ENCODE measurements at regions not wholly inside any gene's neighbourhood (a gene's known extent, or its start where the extent isn't known, plus 50 kb on each side); places are given as distances from the start of the nearest gene placed in this dataset.
"Not testable (repeated sequence)": the region's sequence is repeated elsewhere in the genome, so short reads cannot be mapped to it uniquely, and the experiment has no call there.

DNA sequence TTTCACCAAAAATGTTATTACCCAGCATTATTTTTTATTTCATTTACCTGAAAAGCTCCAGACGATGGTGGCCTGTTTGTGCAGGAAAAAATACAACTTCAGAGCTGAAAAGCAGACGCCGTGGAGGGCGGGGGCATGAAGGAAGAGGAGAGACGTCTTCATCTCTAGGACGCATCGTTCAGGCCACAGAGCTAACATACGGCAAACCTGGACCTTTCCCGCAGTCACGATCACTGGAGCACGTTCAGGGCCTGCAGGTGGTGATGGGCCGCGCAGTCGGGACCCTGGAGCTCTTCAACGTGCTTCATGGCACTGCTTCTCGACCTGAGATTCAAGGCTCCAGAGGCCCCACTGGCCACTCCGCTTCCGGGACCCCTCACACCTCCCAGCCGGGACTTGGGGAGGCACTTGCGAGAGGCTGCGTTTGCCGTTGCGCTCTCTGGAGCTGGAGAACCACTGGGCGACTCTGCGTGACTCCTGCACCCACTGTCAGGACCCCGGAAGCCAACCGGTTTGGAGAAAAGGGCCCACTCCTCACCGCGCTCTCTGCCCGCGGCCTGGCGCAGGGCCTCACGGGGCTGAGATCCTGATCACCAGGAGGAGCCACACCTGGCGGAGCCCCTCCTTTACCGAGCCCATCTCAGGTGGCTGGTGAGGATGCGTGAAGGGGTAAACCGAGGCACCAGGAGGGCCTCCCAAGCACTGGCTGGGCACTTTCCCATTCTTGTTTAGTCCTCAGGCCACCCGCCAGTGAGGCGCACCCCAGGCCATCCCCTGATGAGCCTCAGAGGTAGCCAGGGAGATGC lies 164.4 kb upstream of the AFDN start:
- no peak for DNase-seq

DNA sequence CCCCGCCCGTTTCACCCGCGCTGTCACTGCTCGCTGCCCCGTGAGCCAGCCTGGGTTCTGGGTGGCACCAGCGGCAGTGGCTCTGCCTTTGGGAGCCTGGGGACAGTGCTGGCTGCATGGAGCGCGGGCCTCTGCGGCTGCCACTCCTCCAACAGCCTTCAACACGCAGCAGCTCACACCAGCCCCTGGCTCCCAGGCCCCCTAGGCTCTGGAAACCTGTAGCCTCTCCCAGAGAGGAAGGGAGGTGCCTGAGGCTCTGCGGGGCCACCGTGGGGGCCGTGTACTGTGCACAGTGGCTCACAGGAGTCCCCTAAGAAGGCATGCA lies 163.9 kb upstream of the AFDN start:
- no peak for DNase-seq

DNA sequence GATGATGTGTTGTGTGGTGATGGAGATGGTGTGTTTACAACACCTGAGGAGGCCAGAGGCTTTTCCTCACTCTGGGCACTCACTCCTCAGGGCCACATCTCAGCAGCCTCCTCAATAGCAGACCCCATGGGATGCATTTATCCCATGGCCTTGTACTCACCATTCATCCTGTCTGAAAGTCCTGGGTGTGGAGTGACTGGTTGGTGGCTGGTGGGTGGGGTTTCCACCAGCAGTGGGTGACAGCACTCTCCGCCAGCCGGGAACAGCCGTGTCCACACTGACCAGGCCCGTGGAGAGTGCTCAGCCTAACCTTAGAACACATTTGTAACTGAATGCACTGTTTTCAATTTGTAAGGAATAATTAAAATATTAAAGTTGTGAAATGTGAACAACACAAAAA lies 163.4 kb upstream of the AFDN start:
- no peak for DNase-seq

DNA sequence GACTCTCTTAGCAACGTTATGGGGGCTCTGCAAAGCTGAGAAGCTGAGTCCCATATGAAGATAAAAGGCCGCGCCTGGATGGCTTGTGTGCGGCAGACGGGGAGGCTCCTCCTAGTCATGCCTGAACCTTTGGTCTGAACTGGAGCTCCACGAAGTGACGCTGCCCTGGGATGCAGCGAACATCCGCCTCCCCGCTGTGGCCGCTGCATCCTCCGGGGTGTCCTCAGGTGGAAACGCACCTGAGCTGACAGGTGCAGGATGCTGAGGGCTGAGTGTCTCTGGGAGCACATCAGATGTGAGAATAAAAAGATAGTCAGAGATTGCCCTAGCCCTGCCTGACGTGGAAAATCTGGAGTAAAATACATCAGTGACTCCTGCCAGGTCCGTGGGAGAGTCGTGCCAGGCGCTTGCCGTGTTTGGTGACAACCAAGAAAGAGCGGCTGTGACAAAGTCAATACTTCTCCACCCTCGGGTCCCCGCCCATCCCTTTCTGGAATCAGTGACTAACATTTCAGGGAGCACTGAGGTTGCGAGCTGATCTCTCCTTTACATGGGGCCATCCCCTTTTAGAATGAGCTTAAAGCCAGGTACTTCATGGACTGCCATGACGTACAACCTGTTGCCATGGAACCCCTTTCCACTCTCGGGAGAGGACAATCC lies 162.8 kb upstream of the AFDN start:
- DNase-seq = no peak

DNA sequence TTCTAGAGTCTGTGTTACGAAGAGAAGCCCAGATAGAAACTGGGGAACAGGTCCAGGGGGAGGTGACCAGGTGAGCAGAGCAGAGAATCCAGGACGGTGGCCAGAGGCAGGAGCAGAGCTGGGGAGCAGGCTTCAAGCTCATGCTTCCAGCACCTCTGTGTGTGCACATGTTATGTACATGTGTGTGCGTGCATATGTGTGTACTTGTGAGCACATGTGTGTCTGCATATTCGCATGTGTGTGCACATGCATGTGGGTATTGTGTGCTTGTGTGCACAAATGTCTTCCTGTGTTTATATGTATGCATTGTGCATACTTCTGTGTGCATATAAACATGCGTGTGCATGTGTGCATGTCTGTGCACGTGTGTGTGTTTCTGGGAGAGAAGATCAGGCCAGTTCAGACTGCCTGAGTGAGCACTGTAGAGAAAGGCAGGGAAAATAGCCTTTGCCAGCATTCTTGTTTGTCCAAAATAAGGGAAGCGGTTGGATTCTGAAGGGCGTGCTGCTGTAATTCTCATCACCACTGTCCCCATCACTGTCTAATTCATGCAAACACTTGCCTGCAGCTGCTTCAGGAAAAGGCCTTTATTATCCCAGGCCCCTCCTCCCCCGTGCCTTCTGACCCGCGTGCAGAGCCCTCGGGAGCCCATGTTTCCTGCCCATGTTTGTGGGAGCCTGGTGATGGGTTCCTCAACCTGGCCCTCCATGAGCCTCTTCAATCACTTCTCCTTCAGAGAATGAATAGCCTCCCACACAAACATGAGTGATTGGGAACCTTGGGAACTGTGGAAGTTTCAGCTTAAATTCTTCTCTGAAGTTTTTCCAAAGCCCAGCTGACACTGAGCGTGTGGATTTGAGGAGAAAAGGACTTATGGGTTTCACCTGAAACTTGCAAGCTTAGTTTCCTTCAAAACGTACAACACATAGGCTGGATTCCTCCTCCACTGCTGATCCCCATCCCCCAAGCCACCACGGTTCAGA lies 161.7 kb upstream of the AFDN start:
- DNase-seq = no peak

DNA sequence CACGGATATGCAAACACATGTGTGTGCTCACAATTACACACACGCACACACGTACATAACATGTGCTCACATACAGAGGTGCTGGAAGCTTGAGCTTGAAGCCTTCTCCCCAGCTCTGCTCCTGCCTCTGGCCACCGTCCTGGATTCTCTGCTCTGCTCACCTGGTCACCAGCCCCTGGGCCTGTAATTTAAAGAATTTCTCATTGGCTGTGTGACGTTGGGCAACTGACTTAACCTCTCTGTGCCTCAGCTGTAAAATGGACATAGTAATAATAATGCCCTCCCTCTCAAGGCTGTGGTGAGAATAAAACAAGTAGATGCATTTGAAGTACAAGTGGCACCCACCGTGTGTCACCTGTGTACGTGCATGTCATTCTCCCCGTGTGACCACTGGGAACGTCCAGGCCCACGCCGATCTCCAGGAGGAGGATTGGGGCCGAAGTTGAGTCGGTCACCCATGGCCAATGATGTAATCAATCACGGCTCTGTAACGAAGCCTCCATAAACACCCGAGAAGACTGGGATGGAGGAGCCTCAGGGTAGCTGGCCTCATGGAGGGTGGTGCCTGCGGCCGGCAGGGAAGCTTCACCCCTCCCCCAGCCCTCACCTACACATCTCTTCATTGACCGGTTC lies 160.9 kb upstream of the AFDN start:
- DNase-seq = no peak

DNA sequence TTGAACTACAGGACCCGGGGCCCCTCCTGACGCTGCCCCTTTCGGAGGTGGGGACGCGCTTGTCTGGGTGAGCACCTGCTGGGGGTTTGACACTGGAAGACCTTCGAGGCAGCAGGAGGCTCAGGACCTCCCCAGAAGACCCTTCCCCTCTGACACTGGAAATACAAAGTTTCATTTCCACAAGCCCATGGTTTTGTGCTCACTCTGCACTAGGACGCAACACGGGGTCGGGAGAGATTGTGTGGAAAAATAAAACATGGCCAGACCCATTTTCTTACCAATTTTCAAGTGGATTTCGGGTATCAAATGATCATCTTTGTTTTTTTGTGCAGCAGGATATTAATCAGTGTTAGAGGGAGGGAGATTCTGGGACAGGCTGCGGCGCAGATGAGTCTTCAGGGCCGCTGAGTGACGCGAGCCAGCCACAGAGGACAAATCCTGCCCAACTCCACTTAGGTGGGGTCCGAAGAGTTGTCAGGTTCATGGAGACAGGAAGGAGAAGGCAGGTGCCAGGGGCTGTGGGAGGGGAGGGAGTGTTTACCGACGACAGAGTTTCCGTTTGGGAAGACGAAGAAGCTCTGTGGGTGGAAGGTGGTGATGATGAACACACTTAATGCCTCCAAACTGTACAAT lies 160.0 kb upstream of the AFDN start:
- DNase-seq = no peak

DNA sequence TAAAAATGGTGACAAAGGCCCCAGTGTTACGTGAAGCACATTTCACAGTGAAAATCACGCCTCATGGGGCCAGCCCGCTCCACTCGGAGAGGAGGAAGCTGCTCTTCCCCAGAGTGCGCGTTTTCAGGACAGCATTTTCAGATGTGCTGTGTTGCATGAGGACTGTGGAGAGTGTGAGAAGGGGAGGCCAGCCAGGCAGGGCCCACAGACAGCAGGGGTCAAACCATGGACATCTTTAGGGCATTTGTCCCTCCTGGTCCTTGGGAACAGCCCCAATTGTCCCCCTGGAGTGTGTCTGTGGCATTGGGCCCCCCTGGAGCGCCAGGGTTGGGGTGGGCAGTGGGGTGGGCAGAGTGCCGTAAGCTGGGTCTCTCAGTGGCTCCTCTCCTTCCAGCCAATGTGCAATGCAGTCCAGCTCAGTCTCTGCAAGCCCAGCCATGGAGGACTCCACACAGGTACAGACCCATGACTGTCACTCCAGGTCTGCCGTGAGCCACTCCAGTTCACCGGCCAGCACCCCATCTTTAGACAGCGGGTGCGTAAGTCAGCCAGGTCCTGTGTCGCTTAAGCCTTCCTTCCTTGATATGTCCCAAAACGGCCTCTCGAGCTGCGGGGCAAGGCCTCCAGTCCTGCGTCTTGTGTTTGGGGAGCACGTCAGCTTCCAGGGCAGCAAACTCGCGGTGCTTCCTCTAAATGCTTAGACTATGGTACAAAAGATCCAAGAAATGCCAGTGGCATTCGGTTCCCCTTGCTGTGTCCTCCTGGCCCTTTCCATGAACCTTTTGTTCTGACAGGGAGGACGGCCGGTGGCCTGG lies 159.3 kb upstream of the AFDN start:
- DNase-seq = no peak

DNA sequence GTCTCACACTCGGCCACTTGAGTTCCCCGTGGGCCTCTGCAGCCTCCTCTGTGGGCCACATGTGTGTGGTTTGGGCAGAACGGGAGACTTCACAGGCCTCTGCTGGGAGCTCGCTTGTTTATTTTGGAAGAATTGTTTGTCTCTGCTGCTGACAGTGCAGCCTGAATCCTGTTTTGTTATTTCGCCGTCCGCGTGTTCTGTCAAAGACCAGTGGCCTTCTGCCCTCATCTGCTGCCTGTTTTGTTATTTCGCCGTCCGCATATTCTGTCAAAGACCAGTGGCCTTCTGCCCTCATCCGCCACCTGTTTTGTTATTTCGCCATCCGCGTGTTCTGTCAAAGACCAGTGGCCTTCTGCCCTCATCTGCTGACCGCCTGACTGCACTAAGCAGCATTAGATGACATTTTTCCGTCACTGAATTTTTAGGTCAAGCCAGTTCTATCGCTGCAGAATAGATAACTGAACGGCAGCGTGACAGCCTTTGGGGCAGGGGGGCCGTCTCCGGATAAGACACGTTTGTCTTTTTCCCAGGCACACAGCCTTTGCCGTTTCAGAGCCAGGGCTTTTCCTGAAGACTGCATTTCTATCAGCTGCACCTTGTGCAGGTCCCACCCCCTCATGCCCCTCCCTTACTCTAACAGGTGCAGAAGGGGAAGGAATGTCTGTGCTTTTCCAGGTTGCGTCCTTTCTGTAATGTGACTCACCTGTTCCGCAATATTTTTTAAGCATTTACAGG lies 158.5 kb upstream of the AFDN start:
- DNase-seq = peak; percentile 33

DNA sequence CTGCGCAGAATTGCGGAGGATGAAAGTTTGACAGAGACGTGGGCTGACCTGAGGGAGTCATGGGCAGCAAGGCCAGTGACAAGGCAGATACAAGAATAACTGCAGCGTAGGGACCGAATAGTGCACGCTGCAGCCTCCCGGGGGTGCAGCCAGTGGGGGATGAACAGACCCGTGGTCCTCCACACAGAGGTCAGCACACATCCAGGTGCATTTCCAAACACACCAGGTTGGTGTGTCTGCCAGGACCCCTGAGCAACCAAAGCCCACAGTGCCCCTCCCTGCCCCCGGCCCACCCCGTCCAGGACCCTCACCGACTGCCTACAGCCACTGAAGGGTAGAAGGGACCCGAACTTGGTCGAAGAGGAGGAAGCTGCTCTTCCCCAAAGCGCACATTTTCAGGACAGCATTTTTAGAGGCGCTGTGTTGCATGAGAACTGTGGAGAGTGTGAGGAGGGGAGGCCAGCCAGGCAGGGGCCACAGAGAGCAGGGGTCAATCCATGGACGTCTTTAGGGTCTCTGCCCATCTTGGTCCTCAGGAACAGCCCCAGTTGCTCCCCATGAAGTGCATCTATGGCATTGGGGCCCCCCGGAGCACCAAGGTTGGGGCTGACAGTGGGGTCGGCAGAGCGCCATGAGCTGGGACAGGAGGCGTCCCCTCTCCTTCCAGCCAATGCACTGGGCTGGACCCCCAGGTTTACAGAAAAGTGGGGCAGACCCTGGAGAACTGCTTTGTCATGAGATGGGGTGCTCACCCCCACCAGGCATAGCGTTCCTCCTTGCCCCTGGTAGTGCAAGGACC lies 157.8 kb upstream of the AFDN start:
- DNase-seq = no peak

DNA sequence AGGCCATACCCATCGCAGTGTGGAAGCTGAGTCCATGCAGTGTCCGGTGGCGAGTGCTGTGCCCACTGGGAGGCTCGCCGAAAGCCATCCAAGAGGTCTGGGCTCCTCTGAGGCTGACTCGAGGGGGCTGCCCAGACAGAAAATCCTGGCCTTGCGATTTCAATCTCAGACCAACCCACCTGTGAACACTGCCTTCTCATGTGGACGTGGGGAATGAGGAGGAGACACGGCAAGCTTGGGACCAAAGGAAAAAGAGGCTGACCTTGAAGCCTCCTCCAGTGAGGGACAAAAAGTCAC lies 157.2 kb upstream of the AFDN start:
- no peak for DNase-seq

DNA sequence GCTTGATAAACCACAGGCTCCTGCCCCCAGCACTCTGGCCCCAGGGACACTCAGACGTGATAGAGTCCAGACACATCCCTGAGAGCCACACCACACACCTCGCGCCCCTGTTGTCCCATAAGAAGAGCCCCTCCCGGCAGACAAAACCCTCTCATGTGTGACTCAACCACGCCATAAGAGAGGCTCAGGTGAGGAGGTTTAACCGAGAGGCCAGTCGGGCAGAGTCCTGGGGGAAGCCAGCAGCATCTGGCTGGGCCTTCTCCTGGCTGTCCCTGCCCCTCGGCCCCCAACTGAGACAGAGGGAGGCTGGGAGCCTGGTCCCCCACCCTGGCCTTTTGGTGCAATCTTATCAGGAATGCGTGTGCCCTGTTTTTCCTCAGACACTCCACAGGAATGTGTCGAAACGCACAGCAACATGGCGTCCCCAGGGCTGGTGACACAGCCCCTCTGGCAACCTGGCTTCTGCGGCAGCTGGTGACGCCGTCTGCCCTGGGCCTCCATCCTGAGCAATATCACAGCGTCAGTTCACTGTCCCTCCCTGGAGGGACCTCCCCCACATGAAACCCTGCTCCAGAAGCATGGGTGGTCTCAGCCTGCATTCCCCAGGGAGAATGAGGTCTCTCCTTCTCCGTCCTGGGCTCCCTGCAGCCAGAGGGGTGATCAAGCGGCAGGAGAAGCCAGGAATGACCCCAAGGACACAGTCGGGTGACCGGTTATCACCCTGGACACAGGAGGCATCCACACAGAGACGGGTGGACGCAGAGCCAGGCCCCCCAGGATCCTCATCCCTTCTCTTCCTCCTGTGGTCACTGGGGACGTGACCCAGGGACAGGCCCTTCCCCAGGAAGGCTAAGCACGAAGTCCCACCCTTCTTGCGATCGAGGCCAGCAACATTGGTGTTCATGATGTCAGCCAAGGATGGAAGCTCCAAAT lies 156.6 kb upstream of the AFDN start:
- no peak for DNase-seq

DNA sequence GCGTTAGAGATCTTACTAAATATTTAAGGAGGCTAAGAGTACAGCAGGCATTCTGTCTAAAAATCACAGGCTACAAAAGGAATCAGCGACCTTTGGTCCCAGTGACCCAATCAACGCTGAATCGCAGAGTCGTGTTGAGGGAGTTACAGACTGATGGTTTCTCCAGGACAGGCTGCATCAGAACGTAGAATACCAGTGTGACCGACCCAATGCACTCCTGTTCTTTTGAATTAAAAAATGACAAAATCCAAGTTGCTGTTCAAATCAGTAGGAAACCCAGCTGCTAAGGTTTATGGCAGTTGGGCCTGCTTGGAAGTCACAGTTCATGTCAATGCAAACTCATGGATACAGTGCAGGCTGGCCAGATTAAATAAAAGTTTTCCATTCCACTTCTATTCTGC lies 155.8 kb upstream of the AFDN start:
- DNase-seq = no peak

DNA sequence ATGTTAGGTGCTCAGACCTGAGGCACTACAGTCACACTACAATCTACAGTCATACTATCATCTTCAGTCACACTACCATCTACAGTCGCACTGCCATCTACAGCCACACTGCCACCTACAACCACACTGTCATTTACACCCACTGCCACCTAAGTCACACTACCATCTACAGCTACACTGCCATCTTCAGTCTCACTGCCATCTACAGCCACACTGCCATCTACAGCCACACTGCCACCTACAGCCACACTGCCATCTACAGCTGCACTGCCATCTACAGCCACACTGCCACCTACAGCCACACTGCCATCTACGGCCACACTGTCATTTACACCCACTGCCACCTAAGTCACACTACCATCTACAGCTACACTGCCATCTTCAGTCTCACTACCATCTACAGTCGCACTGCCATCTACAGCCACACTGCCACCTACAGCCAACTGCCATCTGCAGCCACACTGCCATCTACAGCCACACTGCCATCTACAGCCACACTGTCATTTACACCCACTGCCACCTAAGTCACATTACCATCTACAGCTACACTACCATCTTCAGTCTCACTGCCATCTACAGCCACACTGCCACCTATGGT lies 155.2 kb upstream of the AFDN start:
- not testable (repeated sequence) for DNase-seq

DNA sequence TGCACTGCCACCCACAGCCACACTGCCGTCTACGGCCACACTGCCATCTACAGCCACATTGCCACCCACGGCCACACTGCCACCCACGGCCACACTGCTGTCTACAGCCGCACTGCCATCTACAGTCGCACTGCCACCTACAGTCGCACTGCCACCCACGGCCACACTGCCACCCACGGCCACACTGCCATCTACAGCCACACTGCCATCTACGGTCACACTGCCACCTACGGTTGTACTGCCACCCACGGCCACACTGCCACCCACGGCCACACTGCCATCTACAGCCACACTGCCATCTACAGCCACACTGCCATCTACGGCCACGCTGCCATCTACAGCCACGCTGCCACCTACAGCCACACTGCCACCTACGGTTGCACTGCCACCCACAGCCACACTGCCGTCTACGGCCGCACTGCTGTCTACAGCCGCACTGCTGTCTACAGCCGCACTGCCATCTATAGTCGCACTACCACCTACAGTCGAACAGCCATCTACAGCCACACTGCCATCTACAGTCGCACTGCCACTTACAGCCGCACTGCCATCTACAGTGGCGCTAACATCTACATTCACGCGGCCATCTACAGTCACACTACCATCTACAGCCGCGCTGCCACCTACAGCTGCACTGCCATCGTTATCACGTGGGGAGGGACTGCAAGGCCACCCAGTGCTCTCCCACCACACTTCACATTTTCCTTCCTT lies 154.6 kb upstream of the AFDN start:
- DNase-seq = no peak

DNA sequence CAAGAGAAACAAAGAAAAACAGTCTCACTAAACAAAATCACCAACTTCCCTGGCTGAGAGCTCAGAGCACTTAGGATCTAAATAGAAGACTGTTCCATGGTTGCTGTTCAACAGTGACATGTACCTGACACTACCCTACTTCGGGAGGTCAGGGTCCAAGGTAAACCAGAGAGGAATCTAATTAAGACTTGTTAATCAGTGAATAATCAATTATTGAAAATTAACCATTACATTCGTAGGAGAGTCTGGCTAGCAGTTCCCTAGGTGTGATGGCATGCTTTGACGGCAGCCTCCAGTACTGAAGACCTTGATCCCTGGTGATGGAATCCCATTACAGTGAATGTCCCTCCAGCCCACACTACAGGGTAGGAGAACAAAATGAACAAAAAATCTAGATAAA lies 154.0 kb upstream of the AFDN start:
- no peak for DNase-seq

DNA sequence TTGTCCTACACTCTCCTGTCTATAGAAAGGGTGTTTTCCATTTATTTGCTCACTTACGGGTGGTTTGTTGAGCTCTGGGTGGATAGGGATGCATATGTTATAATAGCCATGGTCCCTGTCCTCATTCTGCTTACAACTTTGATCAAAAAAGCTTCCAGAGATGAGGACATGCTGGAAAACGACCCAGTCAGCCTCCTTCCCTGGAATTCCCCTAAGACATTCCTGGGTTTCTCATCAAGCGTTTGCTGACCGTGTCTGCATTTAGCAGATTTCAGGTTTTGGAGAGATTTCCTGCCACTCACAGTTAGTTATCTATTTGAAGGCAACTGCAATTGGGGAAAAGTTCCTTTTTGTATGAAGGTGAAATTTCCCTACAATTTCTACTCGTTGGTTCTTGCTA lies 152.8 kb upstream of the AFDN start:
- DNase-seq = peak; percentile 42

DNA sequence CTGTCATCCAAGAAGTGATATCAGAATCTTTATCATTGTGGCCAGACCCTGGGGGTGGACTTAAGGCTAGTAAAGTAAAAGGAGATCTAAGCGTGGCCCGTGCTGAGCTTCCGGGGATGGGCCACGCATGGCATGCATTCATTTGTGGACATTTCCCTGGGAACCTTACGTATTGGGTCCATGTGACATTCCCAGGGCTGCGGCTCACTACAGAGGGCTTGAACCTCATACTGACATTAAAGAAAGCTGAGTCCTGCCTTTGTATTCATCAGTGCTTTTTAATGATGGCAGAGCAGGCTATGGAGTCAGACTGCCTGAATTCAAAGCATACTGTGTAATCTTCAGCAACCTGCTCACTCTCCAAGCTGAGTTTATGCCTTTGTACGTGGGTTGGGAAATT lies 152.2 kb upstream of the AFDN start:
- DNase-seq = no peak
